ENCODE measurements at regions not wholly inside any gene's neighbourhood (a gene's known extent, or its start where the extent isn't known, plus 50 kb on each side); places are given as distances from the start of the nearest gene placed in this dataset.

DNA sequence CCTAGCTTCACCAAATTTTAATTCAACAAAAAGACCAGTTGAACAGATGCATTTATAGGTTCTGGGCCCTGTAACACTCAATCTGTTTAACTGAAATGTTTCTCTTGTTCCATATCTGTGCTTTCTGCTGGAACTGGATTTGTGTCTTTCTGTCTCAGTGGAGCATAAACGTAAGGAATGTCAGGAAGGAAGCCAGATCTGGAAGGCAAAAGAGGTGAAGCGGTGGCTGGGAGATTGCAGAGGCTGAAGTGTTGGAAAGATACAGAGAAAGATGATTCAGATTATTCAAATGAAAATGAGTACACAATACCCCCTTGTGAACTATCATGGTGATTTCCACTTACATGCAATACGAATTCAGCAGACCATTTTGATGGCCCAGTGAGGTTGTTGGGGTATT lies 406.8 kb downstream of the BRINP1 start:
- TF ChIP-seq EZH2 (IDR thresholded peaks at IDR 0.05) (no peak), FOXP2 (optimal IDR thresholded peaks at IDR 0.05; ENCODE audit: control extremely low read depth, extremely low read length, insufficient read depth) (no peak), POLR2AphosphoS5 (IDR thresholded peaks at IDR 0.05; ENCODE audit: borderline replicate concordance, low read depth, low read length) (no peak)

DNA sequence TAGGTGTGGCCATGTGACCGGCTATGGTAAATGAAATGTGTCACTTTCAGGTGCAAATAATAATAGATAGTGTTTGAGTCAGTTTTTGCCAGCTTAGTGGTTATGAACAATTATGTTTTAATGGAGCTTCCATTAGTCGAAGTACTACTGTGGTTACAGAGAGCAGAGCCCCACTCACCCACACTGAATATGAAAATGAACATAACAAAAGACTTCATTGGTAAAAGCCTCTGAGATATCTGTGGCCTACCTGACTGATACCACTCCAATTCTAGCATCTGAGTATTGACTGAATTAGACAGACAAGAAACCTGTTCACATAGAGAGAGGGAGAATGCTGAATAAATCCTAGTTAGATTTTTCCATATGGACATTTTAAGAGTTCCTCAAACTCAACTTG lies 405.6 kb downstream of the BRINP1 start:
- no peak for DNase-seq (ENCODE audit: low read depth, low spot score)
- Histone ChIP-seq H3K9ac (ENCODE audit: insufficient read length) (no peak overlapping the region), H3K4me3 (no peak overlapping the region), H3K27ac (no peak overlapping the region), H3K9me3 (ENCODE audit: low read depth, low read length) (no peaks in the 10 kb centered on the region), H3K36me3 (ENCODE audit: insufficient read depth, low read length) (no peaks in the 10 kb centered on the region)
- no peak for TF ChIP-seq FOXP2 (optimal IDR thresholded peaks at IDR 0.05; ENCODE audit: control extremely low read depth, extremely low read length, insufficient read depth)
- no peak for TF ChIP-seq EZH2 (IDR thresholded peaks at IDR 0.05)
- no peak for TF ChIP-seq POLR2AphosphoS5 (IDR thresholded peaks at IDR 0.05; ENCODE audit: borderline replicate concordance, low read depth, low read length)

More for the DNA sequence above, 406.8 kb downstream of the BRINP1 start:
- Histone ChIP-seq H3K4me3 (no peak overlapping the region), H3K27ac (no peak overlapping the region), H3K36me3 (ENCODE audit: insufficient read depth, low read length) (no peaks in the 10 kb centered on the region), H3K9ac (ENCODE audit: insufficient read length) (no peak overlapping the region), H3K9me3 (ENCODE audit: low read depth, low read length) (no peaks in the 10 kb centered on the region)
- DNase-seq (ENCODE audit: low read depth, low spot score): no peak

DNA sequence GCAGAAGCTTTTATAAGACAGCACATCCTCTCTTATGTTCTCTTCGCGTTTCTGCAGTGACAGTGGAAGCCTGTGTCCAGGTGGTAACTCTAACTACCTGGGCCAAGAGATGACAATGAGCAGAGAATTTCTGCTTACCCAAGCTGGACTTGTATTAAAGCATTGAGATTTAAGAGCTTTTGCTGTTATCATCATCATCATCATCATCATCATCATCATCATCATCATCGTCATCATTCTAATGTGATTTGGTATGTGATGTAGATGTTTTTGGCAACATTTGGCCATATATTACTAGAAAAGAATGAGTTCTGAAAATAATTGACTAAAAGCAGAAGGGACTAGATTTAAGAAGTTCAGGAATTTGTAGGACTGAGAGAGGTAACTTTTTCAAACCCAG lies 401.3 kb downstream of the BRINP1 start:
- Histone ChIP-seq H3K9me3 (ENCODE audit: low read depth, low read length) (no peaks in the 10 kb centered on the region), H3K4me3 (no peak overlapping the region), H3K9ac (ENCODE audit: insufficient read length) (no peak overlapping the region), H3K36me3 (ENCODE audit: insufficient read depth, low read length) (no peaks in the 10 kb centered on the region), H3K27ac (no peak overlapping the region)
- TF ChIP-seq POLR2AphosphoS5 (IDR thresholded peaks at IDR 0.05; ENCODE audit: borderline replicate concordance, low read depth, low read length) (no peak), EZH2 (IDR thresholded peaks at IDR 0.05) (no peak), FOXP2 (optimal IDR thresholded peaks at IDR 0.05; ENCODE audit: control extremely low read depth, extremely low read length, insufficient read depth) (no peak)
- no peak for DNase-seq (ENCODE audit: low read depth, low spot score)

DNA sequence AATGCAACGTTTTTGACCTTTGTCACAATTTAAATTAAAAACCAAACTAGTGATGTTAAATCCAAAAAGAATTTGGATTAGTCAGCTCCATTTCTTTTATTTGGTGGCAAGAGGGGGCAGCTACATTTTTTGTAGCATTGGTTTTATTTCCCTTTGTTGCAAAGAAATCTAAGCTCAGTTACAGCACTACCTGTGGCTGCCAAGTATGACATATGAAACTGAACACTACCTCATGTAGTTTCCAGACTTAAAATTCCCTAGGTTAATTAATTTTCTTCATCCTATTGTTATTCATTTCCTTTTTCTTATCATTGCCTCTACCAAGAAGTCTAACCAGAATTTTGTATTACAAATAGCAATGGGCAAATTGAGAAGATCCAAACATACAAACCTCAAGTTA lies 393.5 kb downstream of the BRINP1 start:
- TF ChIP-seq EZH2 (IDR thresholded peaks at IDR 0.05) (no peak), POLR2AphosphoS5 (IDR thresholded peaks at IDR 0.05; ENCODE audit: borderline replicate concordance, low read depth, low read length) (no peak), FOXP2 (optimal IDR thresholded peaks at IDR 0.05; ENCODE audit: control extremely low read depth, extremely low read length, insufficient read depth) (no peak)
- Histone ChIP-seq H3K36me3 (ENCODE audit: insufficient read depth, low read length) (no peaks in the 10 kb centered on the region), H3K4me3 (no peak overlapping the region), H3K27ac (no peak overlapping the region), H3K9me3 (ENCODE audit: low read depth, low read length) (no peaks in the 10 kb centered on the region), H3K9ac (ENCODE audit: insufficient read length) (no peak overlapping the region)
- DNase-seq (ENCODE audit: low read depth, low spot score): no peak

DNA sequence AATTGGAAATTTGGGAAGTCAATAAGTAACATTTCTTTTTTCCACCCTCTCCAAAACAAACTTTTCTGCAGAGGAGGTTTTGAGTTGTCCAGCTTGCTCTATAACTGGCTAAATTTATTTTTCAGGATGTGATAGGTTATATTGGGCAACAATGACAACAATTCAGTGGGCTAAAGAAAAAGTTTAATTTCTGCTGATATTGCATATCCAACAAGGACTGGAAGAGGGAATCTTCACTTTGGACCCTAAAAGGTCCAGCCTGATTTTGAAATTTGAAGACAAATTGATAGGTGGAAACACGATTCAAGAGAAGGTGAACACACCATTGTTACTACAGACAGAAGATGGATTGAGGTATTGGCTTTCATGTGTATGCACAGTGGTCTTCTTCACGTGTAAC lies 393.1 kb downstream of the BRINP1 start:
- no peak for DNase-seq (ENCODE audit: low read depth, low spot score)
- H3K36me3 ChIP-seq (ENCODE audit: insufficient read depth, low read length): no peaks in the 10 kb centered on the region
- no peak overlapping the region for H3K4me3 ChIP-seq
- H3K9ac ChIP-seq (ENCODE audit: insufficient read length): no peak overlapping the region
- TF ChIP-seq FOXP2 (optimal IDR thresholded peaks at IDR 0.05; ENCODE audit: control extremely low read depth, extremely low read length, insufficient read depth) (no peak), EZH2 (IDR thresholded peaks at IDR 0.05) (no peak), POLR2AphosphoS5 (IDR thresholded peaks at IDR 0.05; ENCODE audit: borderline replicate concordance, low read depth, low read length) (no peak)
- no peaks in the 10 kb centered on the region for H3K9me3 ChIP-seq (ENCODE audit: low read depth, low read length)
- H3K27ac ChIP-seq: no peak overlapping the region

DNA sequence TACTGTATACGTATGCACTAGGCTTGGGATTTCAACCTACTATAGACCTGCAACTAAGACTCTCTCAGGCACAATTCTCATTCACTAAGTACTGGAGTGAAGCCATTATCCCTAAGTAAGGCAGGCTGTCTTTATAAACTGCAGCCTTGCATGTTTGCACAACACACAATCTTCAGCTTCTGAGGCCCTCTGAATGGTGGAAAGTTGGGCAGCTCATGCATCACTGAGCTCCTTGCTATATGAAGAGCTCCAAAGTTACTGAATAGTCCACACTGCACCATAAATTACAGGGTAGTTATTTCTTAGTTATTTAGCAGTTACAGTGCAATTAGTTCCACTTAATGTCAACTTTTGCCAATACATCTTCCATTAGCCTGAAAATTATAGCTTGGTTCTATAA lies 384.6 kb downstream of the BRINP1 start:
- H3K36me3 ChIP-seq (ENCODE audit: insufficient read depth, low read length): no peaks in the 10 kb centered on the region
- no peaks in the 10 kb centered on the region for H3K9me3 ChIP-seq (ENCODE audit: low read depth, low read length)
- TF ChIP-seq POLR2AphosphoS5 (IDR thresholded peaks at IDR 0.05; ENCODE audit: borderline replicate concordance, low read depth, low read length) (no peak), EZH2 (IDR thresholded peaks at IDR 0.05) (no peak), FOXP2 (optimal IDR thresholded peaks at IDR 0.05; ENCODE audit: control extremely low read depth, extremely low read length, insufficient read depth) (no peak)
- no peak overlapping the region for H3K4me3 ChIP-seq
- no peak for DNase-seq (ENCODE audit: low read depth, low spot score)
- no peak overlapping the region for H3K27ac ChIP-seq
- H3K9ac ChIP-seq (ENCODE audit: insufficient read length): no peak overlapping the region

DNA sequence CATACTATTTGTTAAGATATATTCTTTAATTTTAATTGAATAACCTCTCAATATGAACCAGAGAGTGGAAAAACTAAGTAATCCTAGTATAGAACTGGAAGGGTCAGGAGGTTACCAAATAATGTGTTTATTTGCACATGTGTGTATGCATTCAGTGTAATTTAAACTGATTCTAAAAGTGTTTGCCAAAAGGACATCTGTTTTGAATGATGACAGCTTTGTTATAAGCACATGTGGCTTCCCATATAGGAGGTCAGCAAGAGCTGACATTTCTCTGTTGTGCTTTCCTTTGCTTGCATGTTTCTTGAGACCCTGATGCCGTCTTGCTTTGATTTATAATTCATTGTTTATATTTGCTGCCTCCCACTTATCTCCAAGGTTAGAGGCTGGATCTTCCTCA lies 383.4 kb downstream of the BRINP1 start:
- Histone ChIP-seq H3K4me3 (no peak overlapping the region), H3K27ac (no peak overlapping the region), H3K9ac (ENCODE audit: insufficient read length) (no peak overlapping the region), H3K36me3 (ENCODE audit: insufficient read depth, low read length) (no peaks in the 10 kb centered on the region), H3K9me3 (ENCODE audit: low read depth, low read length) (no peaks in the 10 kb centered on the region)
- no peak for DNase-seq (ENCODE audit: low read depth, low spot score)
- TF ChIP-seq FOXP2 (optimal IDR thresholded peaks at IDR 0.05; ENCODE audit: control extremely low read depth, extremely low read length, insufficient read depth) (no peak), POLR2AphosphoS5 (IDR thresholded peaks at IDR 0.05; ENCODE audit: borderline replicate concordance, low read depth, low read length) (no peak), EZH2 (IDR thresholded peaks at IDR 0.05) (no peak)

DNA sequence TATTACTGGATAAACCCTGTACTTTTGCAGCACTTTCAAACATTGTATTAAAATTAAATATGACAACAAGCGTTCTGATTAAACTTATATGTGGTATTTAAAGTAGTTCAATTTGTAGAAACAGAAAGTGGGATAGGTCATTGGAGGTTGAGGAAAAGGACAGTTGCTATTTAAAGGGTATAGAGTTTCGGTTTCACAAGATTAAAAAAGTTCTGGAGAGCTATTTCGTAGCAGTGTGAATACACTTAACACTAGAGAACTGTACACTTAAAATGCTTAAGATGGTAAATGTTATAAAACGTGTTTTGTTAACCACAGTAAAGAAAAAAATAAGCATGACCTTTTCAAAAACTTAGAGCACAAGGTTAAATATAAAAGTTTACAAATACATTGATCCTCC lies 382.1 kb downstream of the BRINP1 start:
- Histone ChIP-seq H3K9me3 (ENCODE audit: low read depth, low read length) (no peaks in the 10 kb centered on the region), H3K36me3 (ENCODE audit: insufficient read depth, low read length) (no peaks in the 10 kb centered on the region), H3K9ac (ENCODE audit: insufficient read length) (no peak overlapping the region), H3K27ac (no peak overlapping the region), H3K4me3 (no peak overlapping the region)
- TF ChIP-seq POLR2AphosphoS5 (IDR thresholded peaks at IDR 0.05; ENCODE audit: borderline replicate concordance, low read depth, low read length) (no peak), EZH2 (IDR thresholded peaks at IDR 0.05) (no peak), FOXP2 (optimal IDR thresholded peaks at IDR 0.05; ENCODE audit: control extremely low read depth, extremely low read length, insufficient read depth) (no peak)
- DNase-seq (ENCODE audit: low read depth, low spot score): no peak

DNA sequence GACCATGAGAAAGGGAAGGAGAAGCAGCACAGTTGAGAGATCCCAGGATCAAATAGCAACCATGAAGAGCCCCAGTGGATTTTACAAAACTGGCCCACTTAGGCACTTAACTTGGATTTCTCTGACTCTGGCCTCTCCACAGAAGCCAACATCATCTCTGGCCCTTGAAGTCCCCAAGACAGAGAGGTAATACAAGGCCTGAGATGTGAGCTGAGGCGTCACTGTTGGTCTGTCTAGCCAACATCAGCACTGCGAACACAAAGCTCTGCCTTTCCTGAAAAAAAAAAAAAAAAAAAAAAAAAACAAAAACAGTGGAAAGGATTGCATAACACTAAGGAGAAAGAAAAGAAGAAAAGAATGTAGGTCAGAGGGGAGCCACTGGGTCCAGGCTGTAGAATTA lies 378.3 kb downstream of the BRINP1 start:
- no peak for DNase-seq (ENCODE audit: low read depth, low spot score)
- TF ChIP-seq POLR2AphosphoS5 (IDR thresholded peaks at IDR 0.05; ENCODE audit: borderline replicate concordance, low read depth, low read length): no peak
- TF ChIP-seq FOXP2 (optimal IDR thresholded peaks at IDR 0.05; ENCODE audit: control extremely low read depth, extremely low read length, insufficient read depth): no peak
- TF ChIP-seq EZH2 (IDR thresholded peaks at IDR 0.05): no peak
- Histone ChIP-seq H3K9me3 (ENCODE audit: low read depth, low read length) (no peaks in the 10 kb centered on the region), H3K27ac (no peak overlapping the region), H3K4me3 (no peak overlapping the region), H3K9ac (ENCODE audit: insufficient read length) (no peak overlapping the region), H3K36me3 (ENCODE audit: insufficient read depth, low read length) (no peaks in the 10 kb centered on the region)

All from SK-N-MC (cell line).